ENCODE measurements at regions not wholly inside any gene's neighbourhood (a gene's known extent, or its start where the extent isn't known, plus 50 kb on each side); places are given as distances from the start of the nearest gene placed in this dataset.

GRCh38 chrX:101764538-101764937 lies 104.9 kb upstream of the ARMCX2 start:
- TF ChIP-seq POLR2A (IDR thresholded peaks at IDR 0.05), result no peak
- no peak for TF ChIP-seq CTCF (IDR thresholded peaks at IDR 0.05)
